Fibroblast of skin of right quadriceps (primary cell): ENCODE measurements at regions not wholly inside any gene's neighbourhood (a gene's known extent, or its start where the extent isn't known, plus 50 kb on each side); places are given as distances from the start of the nearest gene placed in this dataset.

Source experiments
- DNase-seq: peaks from one replicate; pipeline ENCODE4 v3.0.0-alpha.2; 2013

DNA sequence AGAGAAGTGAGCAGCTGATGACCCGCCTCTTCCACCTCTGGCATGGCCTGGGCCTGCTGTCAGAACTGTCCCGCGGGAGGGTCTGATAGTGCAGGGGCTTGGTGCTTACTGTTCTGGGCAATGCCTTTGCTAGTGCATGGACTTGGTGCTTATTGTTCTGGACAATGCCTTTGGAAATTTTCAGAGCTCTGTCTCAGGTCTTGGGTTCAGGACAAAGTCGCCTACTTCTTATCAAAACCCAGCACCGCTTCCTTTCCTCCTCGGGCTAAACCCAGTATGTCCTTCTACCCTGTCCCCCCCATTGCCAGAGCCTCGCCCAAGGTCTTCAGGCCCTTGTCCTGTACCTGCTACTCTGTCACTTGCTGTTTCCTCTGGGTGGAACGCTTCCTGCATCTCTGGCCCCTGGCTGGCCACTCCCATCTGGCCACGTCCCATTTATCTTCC lies 149.6 kb downstream of the ACKR3 start:
- no peak for DNase-seq

DNA sequence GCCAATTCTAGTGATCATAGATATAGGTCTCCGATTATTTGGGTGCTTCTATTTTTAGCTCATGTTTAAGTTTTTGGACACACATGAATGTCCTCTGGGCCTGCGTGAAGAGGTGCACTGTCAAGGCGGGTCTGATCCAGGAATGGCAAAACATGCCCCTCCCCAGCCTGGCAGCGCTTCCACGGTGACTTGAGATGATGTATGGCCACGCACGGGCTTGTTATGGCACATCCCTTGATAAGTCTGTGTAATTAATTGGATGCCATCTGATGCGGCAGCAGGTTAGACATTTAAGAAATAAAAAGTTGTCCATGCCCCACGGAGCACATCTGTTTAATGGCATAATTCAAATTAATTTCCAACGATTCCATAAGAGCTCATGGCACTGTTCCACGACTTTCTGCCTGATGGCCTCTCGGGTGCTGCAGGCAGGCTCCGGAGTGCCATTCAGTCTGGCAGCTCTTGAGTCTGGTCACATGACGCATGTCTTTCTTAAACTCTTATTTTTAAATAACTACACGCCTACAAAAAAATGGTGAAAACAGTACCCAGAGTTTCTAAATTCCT lies 151.4 kb downstream of the ACKR3 start:
- no peak for DNase-seq

DNA sequence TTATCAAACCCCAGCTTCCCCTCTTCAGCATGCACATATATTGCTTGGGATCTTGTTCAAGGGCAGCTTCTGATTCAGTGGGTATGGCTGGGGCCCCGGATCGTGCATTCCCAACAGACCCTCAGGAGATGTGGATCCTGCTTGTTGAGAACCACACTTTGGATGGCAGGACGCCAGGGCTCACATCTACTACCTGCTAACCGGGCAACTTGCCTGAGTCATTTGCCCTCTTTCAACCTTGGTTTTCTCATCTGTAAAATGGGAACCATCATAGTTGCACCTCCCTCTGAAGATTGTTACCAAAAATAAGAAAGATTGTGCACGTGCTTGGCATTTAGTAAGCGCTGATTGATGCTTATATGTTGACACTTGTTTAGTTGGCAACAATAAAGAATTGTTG lies 154.6 kb downstream of the ACKR3 start:
- DNase-seq, result no peak

DNA sequence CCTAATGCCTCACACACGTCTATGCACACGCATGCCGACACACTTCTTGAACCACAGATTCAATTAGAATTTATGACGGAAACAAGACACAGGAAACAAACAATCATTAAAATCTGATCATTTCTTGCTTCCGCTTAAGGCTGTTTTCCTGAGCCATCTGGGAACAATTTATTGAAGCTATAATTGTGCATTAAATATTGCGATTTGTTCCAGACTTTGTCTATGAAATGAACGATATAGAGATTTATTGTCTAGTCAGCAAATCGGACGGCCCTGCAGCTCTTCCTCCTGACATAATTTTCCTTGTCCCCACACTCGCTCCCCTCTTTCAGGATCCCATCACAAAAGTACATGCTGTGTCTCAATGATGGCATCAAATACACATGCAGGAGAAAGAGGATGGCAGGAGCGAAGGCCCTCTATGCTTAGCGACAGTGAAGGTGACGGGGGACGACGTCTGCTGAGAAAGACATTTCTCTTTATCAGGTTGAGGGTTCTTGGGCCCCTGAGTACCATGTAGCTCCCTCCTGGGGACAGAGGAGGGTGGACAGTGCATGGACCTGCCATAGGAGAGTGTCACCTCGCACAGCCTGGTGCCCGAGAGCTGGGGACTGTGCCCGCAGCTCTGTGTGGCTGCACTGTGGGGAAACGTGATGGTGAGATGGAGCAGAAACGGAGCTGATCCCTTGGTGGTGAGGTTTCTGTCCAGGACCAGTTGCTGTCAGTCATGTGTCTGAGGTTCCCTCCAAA lies 157.3 kb downstream of the ACKR3 start:
- DNase-seq, result no peak

DNA sequence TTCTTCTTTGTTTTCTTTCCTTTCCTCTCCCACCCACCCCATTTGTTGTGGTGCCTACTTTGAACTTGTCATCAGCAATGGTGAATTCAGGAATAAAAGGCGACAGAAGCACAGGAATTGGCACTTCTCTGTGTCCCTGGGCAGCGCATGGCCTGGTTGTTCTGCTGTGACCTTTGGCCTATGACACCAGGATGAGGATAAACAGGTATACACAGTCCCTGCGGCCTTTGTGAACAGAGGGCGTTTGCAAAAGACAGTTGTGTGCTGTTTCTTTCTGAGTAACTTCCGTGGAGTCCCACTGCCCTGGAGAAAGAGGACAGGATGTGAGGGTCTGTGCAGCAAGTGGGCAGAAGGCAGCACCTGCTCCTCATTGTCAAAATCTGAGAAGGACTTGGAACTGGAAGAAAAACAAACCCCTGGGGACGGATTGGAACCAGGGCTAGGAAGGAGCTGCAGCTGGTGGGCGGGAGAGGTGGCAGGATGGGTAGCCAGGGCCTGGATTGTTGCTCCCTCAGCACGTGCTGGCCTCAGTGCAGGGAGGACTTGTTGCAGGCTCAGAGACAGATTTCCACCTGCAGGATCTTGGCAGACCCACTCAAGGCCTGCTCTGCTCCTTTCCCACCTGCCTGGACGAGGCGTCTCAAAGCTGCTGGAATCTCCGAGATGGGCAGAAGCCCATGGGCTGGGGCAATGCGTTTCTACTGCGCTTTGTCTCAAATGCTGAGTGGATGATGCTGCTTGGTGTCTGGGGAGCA lies 159.5 kb downstream of the ACKR3 start:
- DNase-seq, result no peak

DNA sequence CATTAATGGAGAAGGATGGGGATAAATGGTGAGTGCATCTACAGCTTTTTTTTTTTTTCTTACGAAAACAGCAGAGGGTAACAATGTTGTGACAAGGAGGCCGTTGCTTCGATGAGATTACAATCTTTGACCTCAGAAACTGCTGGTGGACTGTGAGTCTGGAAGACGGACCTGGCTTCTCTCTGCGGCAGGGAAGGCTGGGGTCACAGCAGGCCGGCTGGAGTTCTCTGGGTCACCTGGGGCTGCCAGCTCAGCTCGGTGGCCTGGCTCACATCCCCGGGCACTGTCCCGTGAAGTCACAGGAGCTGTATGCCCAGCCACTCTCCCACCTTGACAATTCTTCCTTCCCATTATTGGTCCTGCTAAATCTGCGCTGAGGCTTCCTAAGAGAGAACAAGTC lies 160.8 kb downstream of the ACKR3 start:
- no peak for DNase-seq

DNA sequence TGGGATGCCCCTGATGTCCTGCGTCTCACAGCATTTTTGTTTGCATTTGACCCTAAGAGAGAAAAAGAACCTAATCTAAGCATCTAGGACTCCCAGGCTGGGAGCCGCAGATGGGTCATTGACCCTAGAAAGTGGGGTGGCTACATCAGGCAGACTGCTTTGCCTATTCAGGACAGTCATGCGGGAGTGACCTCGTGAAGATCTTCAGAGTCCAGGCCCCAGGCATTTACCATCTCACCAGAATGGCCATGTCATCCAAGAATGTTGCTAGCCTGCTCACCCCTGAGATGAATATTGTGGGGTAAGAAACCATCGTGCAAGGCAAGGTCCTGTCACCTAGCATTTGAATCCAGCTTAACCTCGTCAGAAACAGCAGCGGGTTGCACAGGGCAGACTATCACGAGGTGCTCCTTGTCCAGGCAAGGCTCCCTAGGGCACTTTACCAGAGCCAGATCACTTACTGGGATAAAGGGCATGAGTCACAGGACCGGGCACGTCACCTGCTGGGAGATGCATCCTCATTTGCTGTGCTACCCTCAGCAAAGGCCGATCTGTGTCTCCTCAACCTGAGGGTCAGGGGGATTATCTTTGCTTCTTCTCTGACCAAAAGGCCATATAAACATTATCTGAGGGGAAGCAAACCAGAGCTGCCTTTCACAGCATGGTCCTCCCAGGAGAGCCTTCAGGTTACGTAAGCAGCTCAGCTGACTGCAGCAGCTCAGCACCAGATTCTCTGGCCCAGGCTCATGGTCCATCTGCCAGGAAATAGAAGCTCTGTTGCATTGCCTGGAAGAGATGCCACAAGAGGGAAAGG lies 162.3 kb downstream of the ACKR3 start:
- DNase-seq, result peak; percentile 53

DNA sequence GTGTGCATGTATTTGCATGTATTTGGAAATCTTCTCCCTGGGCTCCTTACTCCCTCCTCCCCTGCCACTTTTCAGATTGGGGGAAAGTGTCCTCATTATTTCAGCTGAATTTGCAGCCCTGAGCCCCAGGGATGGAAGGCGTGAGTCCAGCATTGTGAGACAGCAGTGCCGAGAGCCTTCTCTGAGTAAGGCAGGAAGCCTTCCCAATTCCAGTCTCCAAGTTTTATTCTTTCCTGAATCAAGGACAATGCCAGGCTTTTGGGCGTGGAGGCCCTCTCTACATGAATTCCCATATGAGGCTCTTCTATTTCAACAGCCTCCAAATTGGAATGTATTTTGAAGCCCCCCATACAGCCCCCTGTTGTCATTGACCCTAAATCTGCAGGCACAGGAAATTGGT lies 163.5 kb downstream of the ACKR3 start:
- DNase-seq, result no peak

DNA sequence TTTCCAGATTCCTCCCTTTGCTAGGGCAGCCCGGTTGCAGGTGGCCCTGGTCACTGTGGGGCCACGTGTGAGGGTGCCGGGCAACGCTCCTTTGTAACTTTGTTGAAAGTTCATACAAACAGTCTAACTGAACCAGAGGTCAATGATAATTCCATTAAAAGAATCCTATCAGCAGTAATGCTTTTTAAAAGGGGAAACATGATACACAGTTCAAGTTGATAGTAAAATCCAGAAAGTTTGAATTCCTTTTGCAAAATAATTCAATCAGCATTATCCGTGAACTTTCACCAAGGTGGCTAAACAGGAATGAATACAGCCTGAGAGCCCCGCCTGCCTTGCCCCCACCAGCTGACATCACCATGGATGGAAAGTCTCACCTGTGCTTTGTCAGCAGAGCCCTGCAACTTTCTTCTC lies 166.2 kb downstream of the ACKR3 start:
- DNase-seq, result no peak

DNA sequence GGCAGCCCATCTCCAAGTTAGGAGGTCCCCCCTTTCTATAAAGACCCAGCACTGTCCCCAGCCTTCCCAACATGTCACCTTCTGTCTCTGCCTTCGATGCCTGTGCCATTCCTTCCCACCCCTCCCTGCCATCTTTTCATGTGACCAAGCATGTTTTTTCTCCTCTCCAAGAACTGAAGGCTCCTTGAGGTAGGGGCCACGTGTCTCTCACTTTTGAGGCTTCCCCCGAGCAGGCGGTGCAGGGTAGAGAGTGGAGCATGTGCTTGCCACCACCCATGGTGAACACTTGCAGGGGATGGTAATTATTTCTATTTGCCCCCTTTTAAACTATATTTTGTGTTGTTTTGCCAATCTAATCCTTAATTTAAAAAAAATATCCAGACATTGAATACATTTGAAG lies 168.4 kb downstream of the ACKR3 start:
- DNase-seq, result no peak

DNA sequence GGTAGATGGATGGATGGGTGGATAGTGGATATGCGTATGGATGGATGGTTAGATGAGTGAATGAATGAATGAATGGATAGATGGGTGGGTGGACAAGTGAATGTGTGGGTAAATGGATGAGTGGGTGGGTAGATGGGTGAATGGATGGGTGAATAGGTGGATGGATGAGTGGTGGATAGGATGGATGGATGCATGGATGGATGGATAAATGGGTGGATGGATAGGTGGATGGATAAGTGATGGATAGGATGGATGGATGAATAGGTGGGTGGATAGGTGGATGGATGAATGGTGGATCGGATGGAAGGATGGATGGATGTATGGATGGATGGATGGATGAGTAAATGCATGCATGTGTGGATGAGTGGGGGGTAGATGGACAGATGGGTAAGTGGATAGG lies 169.3 kb downstream of the ACKR3 start:
- DNase-seq, result no peak

DNA sequence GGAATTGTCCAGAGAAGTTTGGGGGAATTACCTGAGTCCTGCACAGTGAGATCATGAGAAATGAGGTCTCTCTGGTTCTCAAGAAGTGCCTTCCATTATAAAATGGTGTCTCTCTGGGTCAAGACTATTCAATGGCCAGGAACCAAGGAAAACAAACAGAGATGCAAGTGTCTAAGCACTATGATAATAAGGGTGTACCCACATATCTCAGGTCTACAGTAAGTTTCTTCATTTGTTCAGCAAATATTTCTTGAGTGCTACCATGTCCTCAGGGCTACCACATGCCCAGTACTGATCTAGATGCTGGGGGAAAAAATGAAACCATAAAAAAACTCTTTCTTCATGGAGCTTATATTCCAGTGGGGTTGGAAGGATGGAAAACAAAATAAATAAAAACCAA lies 170.0 kb downstream of the ACKR3 start:
- DNase-seq, result no peak

DNA sequence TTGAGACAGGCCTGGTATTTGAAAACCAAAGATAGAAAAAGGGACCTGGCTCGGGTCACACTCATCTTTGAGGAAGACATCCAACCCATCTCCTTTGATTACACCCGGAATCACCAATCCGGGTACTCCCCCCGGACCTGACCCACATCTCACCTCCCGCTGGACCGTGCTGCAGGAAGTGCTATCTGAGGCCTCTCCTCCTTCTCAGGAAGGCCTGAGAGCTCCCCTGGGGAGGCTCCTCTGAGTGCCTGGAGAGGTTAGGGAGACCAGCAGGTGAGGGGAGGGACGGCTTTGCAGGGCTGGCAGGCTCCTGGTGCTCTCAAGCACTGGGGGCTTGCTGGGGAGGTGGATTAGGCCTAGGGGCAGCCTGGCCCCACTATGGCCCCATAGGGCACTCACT lies 170.9 kb downstream of the ACKR3 start:
- DNase-seq, result no peak

DNA sequence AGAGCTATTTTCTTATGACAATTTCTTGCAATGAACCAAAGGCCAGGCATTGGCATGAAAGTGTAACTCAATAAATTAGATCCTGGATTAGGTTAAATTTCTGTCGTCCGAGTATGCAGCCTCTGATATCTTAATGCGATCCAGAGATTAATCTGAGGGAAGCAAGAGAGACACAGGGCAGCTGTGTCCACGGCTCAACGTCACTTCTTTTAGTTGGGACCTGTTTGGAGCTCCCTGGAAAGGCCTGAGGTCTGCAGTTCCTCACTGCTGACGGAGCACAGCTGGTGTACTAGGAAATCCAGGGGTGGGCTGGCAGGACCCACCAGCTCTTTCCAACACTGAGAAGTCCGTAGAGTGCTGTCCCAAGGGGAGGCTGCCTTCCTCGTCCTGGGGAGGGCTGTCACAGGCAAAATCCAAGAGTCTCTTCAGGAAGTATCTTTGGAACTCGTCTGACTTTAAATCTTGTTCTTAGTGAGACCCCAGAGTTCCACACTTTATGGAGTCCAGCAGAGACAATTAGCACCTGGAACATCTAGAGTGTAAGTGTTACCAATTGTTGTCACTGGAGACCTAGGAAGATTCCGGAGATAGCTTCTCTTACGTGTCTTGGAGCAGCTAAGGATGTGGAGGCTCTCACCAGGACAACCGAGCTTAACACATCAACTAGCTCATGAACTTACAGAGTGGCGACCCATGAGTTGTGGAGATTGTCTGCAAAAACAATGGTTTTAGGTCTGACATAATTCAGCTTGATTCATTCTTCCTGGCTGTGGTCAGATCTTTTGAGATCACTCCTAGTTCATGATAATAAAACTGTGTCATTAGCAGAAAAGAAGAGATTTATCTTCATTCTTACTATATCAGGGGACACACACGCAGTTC lies 173.7 kb downstream of the ACKR3 start:
- DNase-seq, result peak; percentile 97

DNA sequence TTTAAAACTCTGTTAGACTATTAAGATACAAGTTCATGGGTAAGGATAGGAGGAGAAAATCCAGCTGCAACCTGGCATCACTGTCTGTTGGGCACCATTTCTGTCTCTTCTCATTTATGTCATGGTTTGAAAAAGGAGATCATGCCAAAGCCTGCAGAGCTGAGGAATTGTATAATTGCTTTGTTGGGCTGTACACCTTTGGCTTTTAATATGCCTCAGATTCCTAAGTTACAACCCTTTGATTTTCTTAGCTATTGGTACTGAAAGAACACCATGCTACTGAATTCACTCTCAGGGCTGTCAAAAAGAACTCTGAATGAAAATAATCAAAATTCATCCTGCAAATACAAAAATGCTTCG lies 174.3 kb downstream of the ACKR3 start:
- DNase-seq, result no peak

DNA sequence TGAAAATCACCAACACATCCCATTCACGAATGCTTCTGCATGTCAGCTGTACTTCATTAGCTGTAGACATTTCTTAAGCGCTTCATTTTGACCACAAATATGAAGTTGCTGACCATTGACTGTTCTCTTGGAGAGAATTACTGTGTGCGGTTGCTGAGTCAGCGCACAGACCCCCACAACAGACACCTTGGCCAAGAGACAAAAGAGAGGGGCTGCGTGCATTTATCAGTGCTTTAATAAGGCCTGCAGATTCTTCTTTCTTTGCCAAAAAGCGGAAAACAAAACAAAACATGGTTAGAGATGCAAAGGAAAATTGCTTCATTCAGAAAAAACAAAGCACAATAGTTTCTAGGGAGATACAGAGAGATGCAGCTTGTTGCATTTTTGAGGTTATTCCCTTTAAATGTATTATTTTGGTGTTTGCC lies 174.7 kb downstream of the ACKR3 start:
- peak; percentile 100 for DNase-seq

DNA sequence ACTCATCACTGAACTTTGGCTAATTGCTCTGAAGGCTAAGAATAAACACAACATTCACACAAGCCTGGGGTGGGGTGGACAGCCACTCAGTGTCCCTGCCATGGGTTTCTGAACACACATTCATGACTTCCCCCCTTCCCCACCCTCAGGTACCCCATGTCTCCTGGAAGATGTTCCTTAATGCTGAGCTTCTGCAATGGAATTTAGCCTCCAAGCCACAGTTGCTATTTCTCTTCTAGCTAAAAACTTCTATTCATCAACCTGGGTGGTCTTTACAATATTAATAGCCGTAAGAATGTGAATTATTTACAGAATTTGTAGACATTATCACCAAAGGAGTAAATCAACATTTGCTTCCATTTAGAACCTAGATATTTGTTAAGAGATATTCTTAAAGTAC lies 175.1 kb downstream of the ACKR3 start:
- DNase-seq, result peak; percentile 93

DNA sequence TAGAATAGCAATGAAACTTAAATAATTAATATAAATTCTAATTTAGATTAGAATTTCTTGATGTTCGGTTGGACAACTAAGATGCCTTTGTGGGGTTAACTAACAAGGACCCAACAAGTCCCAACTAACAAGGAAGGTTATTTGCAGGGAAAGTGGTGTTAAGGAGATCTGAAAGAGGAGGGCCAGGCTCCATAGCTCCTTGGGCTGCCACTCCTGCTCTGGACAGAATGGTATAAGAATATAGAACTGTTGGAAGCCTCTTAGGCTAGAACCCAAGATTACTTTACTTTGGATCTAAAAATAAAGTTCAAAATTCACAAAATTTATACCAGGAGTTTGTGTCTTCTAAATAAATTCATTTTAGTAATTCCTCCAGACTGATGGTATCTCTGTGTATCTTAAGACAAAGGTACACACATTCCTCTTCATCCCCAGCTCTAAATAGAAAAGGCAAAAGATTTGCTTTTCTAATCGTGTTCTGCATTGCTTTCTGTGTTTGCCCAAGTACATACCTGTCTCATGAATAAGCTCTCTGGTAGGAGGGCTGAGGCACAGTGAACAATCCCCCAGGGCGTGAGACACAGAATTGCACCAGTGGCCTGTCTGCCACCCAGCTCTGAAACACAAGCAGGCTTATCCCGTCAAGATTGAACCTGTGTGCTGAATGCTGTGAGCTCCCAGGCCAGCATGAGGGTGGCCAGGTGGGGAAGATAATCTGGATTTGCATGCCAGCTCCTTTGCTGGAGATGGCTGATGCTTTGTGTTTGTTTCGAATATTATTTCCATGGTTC lies 176.0 kb downstream of the ACKR3 start:
- DNase-seq, result peak; percentile 83

DNA sequence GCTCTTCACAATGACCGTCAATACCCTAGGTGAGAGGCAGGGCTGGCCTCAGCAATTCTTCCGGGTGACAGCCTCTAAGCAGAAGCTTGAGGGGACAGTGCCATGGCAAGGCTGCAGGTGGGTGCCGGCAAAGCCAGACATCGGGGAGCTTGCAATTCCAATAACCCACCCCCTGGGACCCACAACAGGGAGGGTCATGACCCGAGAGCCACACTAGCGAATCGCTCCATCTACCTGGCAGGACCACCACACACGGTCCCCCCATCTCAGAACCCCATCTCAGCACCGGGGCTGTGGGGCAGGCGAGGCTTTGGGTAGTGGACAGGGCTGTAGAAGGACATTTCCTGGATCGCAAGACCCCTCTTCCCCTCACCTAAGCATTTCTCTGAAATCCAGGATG lies 177.2 kb downstream of the ACKR3 start:
- no peak for DNase-seq

DNA sequence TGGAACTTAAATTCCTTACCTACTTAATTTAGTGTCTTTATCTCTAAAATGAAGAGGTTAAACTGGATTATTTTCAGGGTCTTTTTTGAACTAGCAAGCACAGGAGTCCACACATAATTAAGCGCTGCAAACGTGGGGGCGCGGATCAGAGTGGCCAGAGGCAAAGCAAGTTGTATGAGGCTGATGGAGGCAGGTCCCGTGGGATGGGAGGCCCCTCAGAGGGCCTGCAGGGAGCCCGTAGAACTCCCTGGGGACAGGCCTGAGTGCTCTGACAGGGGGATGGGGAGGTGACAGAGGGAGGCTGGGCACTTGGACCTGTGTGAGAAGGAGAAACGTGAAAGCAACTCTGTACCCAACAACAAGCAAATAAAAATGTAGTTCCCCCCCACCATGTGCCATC lies 177.8 kb downstream of the ACKR3 start:
- DNase-seq, result no peak

DNA sequence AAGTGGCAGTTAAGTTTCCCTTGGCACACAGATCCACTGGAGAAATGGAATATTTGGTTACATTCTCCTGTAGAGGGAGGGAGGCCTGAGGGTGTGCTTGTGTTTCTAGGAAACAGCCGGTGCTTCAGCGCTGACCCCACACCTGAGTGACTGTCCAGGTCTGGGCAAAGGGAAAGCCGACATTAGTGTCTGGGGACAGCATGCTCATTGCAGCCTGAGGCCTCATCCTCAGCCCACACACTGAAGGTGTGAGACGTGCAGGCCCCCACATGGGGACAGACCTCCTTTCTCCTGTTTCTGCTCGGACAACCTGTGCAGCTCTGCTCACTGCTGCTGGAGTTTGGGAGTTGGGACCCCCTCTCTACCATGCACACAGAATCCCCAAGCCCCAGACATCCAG lies 178.3 kb downstream of the ACKR3 start:
- no peak for DNase-seq

DNA sequence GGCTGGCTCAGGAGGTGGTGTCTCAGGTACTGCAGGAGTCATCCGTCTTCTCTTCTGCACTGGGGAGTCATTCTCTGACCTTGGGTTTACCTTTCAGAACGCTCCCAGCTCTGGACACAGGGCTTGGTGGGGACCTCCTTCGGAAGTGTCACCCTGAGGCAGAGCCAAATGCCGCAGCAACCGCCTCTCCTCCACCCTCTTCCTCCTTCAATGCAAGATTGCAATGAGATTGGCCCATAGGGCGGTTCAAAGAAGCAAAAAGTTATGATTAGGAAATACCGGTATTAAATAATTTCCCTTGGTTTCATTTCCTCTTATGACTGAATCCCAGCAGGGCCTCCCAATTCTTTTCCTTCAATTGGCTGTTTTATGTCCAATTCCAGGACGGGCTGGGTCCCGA lies 178.8 kb downstream of the ACKR3 start:
- DNase-seq, result no peak
